Skeletal muscle cell (primary cell): ENCODE measurements at regions not wholly inside any gene's neighbourhood (a gene's known extent, or its start where the extent isn't known, plus 50 kb on each side); places are given as distances from the start of the nearest gene placed in this dataset.
"Not testable (repeated sequence)": the region's sequence is repeated elsewhere in the genome, so short reads cannot be mapped to it uniquely, and the experiment has no call there.

Source experiments
- DNase-seq: peaks from one replicate; pipeline ENCODE4 v3.0.0-alpha.2; 2010; ENCODE audit warnings: low read depth
- H3K4me3 ChIP-seq: 2 replicates; pipeline ENCODE4 v1.5.1; 2011; ENCODE audit warnings: low read depth, mild to moderate bottlenecking, control low read depth, low read length, moderate library complexity

- H3K4me3 ChIP-seq: no peak overlapping the region
- DNase-seq: no peak
Observed at GRCh38 chr6:40166963-40167362, 232.7 kb upstream of the MOCS1 start.

- no peak overlapping the region for H3K4me3 ChIP-seq
- no peak for DNase-seq
Observed at GRCh38 chr6:40165036-40165709, 230.9 kb upstream of the MOCS1 start.

GRCh38 chr6:40164345-40164755 is 230.1 kb upstream of the MOCS1 start:
- DNase-seq: peak; percentile 1
- no peak overlapping the region for H3K4me3 ChIP-seq

- no peak for DNase-seq
- no peak overlapping the region for H3K4me3 ChIP-seq
Observed at GRCh38 chr6:40163924-40164323, 229.7 kb upstream of the MOCS1 start.

- H3K4me3 ChIP-seq: no peak overlapping the region
Observed at GRCh38 chr6:40162074-40162473, 227.8 kb upstream of the MOCS1 start.

GRCh38 chr6:40160826-40161225 is 226.6 kb upstream of the MOCS1 start:
- H3K4me3 ChIP-seq: no peak overlapping the region
- DNase-seq: no peak

More at GRCh38 chr6:40162074-40162473, 227.8 kb upstream of the MOCS1 start:
- no peak for DNase-seq

- no peak for DNase-seq
- no peak overlapping the region for H3K4me3 ChIP-seq
Observed at GRCh38 chr6:40159865-40160264, 225.6 kb upstream of the MOCS1 start.

GRCh38 chr6:40152701-40153436 is 218.6 kb upstream of the MOCS1 start:
- H3K4me3 ChIP-seq: no peak overlapping the region
- DNase-seq: no peak

GRCh38 chr6:40152196-40152595 is 217.9 kb upstream of the MOCS1 start:
- H3K4me3 ChIP-seq: no peak overlapping the region
- DNase-seq: no peak

- DNase-seq: no peak
- H3K4me3 ChIP-seq: no peak overlapping the region
Observed at GRCh38 chr6:40148882-40149573, 214.8 kb upstream of the MOCS1 start.

- DNase-seq: no peak
- no peak overlapping the region for H3K4me3 ChIP-seq
Observed at GRCh38 chr6:40146902-40147301, 212.6 kb upstream of the MOCS1 start.

- no peak for DNase-seq
- H3K4me3 ChIP-seq: no peak overlapping the region
Observed at GRCh38 chr6:40139447-40139846, 205.2 kb upstream of the MOCS1 start.

- DNase-seq: no peak
- no peak overlapping the region for H3K4me3 ChIP-seq
Observed at GRCh38 chr6:40138273-40138720, 204.0 kb upstream of the MOCS1 start.

- no peak overlapping the region for H3K4me3 ChIP-seq
- no peak for DNase-seq
Observed at GRCh38 chr6:40135491-40136072, 201.3 kb upstream of the MOCS1 start.

- not testable (repeated sequence) for H3K4me3 ChIP-seq, DNase-seq
Observed at GRCh38 chr6:40133981-40134380, 199.7 kb upstream of the MOCS1 start.

- DNase-seq: no peak
- no peak overlapping the region for H3K4me3 ChIP-seq
Observed at GRCh38 chr6:40131675-40132074, 197.4 kb upstream of the MOCS1 start.

- DNase-seq: no peak
- H3K4me3 ChIP-seq: no peak overlapping the region
Observed at GRCh38 chr6:40128127-40128526, 193.9 kb upstream of the MOCS1 start.

GRCh38 chr6:40125680-40126394 is 191.6 kb upstream of the MOCS1 start:
- DNase-seq: no peak
- no peak overlapping the region for H3K4me3 ChIP-seq

- H3K4me3 ChIP-seq: no peak overlapping the region
- no peak for DNase-seq
Observed at GRCh38 chr6:40124924-40125323, 190.7 kb upstream of the MOCS1 start.
